PC-3 (cell line): ENCODE measurements at regions not wholly inside any gene's neighbourhood (a gene's known extent, or its start where the extent isn't known, plus 50 kb on each side); places are given as distances from the start of the nearest gene placed in this dataset.

Experiments
- EZH2 ChIP-seq: fragments of 300-600 bp; sonication (generic); IDR thresholded peaks from one replicate; pipeline ENCODE4 v1.6.1; 2017; ENCODE audit warnings: antibody characterized with exemption, mild to moderate bottlenecking, low read length; ENCODE audit not compliant: unreplicated experiment
- EZH2phosphoT487 ChIP-seq: fragments of 300-600 bp; sonication (generic); IDR thresholded peaks from 2 replicates; pipeline ENCODE4 v1.6.1; 2018; ENCODE audit warnings: mild to moderate bottlenecking, antibody characterized with exemption, low read length, borderline replicate concordance
- TF ChIP-seq, protein P1 (sequence below): fragments of 300-600 bp; sonication (generic); conservative IDR thresholded peaks from 2 replicates; pipeline ENCODE4 v1.5.1; 2017; ENCODE audit warnings: antibody characterized with exemption, low read depth, mild to moderate bottlenecking, low read length

GRCh38 chr2:224183086-224183485, 144.0 kb upstream of the SERPINE2 start:
- TF ChIP-seq, protein P1, sequence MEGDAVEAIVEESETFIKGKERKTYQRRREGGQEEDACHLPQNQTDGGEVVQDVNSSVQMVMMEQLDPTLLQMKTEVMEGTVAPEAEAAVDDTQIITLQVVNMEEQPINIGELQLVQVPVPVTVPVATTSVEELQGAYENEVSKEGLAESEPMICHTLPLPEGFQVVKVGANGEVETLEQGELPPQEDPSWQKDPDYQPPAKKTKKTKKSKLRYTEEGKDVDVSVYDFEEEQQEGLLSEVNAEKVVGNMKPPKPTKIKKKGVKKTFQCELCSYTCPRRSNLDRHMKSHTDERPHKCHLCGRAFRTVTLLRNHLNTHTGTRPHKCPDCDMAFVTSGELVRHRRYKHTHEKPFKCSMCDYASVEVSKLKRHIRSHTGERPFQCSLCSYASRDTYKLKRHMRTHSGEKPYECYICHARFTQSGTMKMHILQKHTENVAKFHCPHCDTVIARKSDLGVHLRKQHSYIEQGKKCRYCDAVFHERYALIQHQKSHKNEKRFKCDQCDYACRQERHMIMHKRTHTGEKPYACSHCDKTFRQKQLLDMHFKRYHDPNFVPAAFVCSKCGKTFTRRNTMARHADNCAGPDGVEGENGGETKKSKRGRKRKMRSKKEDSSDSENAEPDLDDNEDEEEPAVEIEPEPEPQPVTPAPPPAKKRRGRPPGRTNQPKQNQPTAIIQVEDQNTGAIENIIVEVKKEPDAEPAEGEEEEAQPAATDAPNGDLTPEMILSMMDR, result no peak
- no peak for TF ChIP-seq EZH2
- TF ChIP-seq EZH2phosphoT487, result no peak
